Esophagus squamous epithelium (tissue), 5 donors: ENCODE measurements at regions not wholly inside any gene's neighbourhood (a gene's known extent, or its start where the extent isn't known, plus 50 kb on each side); places are given as distances from the start of the nearest gene placed in this dataset.
"Not testable (repeated sequence)": the region's sequence is repeated elsewhere in the genome, so short reads cannot be mapped to it uniquely, and the experiment has no call there.

Experiments
- DNase-seq: peaks from one replicate; lab custom pipeline; 2025; lab: John Stamatoyannopoulos, UW
- H3K27ac ChIP-seq, 4 donors: fragments of 200-600 bp; sonication (generic); one replicate each; pipeline ENCODE4 v1.5.1; 2016 to 2019; ENCODE audit warnings: mild to moderate bottlenecking in 1 of 4
- H3K27me3 ChIP-seq, 4 donors: fragments of 200-600 bp; sonication (generic); 1 replicate in 3 of 4; 2 replicates in 1 of 4; pipeline versions ENCODE4 v1.5.1 to v1.6.0; 2017 to 2021; ENCODE audit warnings: antibody characterized with exemption in 1 of 4
- H3K36me3 ChIP-seq, 3 donors: fragments of 200-600 bp; sonication (generic); one replicate each; pipeline ENCODE4 v1.5.1; 2016 to 2019
- H3K4me1 ChIP-seq, 3 donors: fragments of 200-600 bp; sonication (generic); one replicate each; pipeline ENCODE4 v1.5.1; 2017 to 2019
- H3K4me3 ChIP-seq, 4 donors: fragments of 200-600 bp; sonication (generic); 1 replicate in 3 of 4; 2 replicates in 1 of 4; pipeline ENCODE4 v1.5.1; 2016 to 2019; ENCODE audit warnings: mild to moderate bottlenecking in 2 of 4, moderate library complexity in 1 of 4
- H3K9me3 ChIP-seq, 3 donors: fragments of 200-600 bp; sonication (generic); one replicate each; pipeline ENCODE4 v1.5.1; 2016 to 2019
- CTCF ChIP-seq, 6 experiments: fragments of 450-650 bp in 4 of 6; fragments of 200-600 bp in 2 of 6; sonication (generic) in 2 of 6; IDR thresholded peaks; one replicate each; pipeline ENCODE4 v1.5.1; 2016 to 2019; ENCODE audit warnings: antibody characterized with exemption in 6 of 6, mild to moderate bottlenecking in 4 of 6, moderate library complexity in 4 of 6
- POLR2A ChIP-seq, 4 donors: fragments of 450-650 bp; IDR thresholded peaks; one replicate each; pipeline ENCODE4 v1.6.1; 2017; ENCODE audit warnings: antibody characterized with exemption in 4 of 4, mild to moderate bottlenecking in 4 of 4, moderate library complexity in 3 of 4
- WGBS, 2 donors: methylation state at CpG; one replicate each; pipeline ENCODE4 v1.1.5; 2018; 5-methylcytosine and 5-hydroxymethylcytosine counted together
- intact Hi-C: fragments of 100-400 bp; cut with DNase I; formaldehyde crosslinking; loops from one replicate; pipeline ENCODE4 v1.15.0; 2022
- donor health status: DM: yes; HTN: yes; CAD: no.

GRCh38 chr2:106288873-106289272 lies 94.8 kb upstream of the UXS1 start:
- intact Hi-C loops = no loop called here
- TF ChIP-seq POLR2A (IDR thresholded peaks at IDR 0.05) (no peak), CTCF (IDR thresholded peaks at IDR 0.05) (no peak)
- DNase-seq = no peak
- Histone ChIP-seq H3K27me3 (no peaks in the 10 kb centered on the region), H3K4me3 (no peak overlapping the region), H3K36me3 (no peaks in the 10 kb centered on the region), H3K4me1 (no peaks in the 10 kb centered on the region), H3K9me3 (no peaks in the 10 kb centered on the region), H3K27ac (no peak overlapping the region)
- WGBS, 2 donors = 86 to 93% methylated on average over 9 of the region's 9 CpGs

GRCh38 chr2:106285237-106285829 lies 91.2 kb upstream of the UXS1 start:
- Histone ChIP-seq H3K27me3 (peaks cover 0 to 14% (median 0%) of the 10 kb centered on the region in 4 donors), H3K36me3 (no peaks in the 10 kb centered on the region), H3K9me3 (no peaks in the 10 kb centered on the region), H3K4me1 (no peaks in the 10 kb centered on the region), H3K4me3 (no peak overlapping the region), H3K27ac (no peak overlapping the region)
- no peak for TF ChIP-seq POLR2A (IDR thresholded peaks at IDR 0.05)
- TF ChIP-seq CTCF (IDR thresholded peaks at IDR 0.05) = no peak
- no peak for DNase-seq
- WGBS, 2 donors = 67 to 71% methylated on average over 3 of the region's 3 CpGs
- intact Hi-C loops = no loop called here

- no peak overlapping the region for H3K4me3 ChIP-seq
- H3K36me3 ChIP-seq = no peaks in the 10 kb centered on the region
- peaks cover 0 to 14% (median 0%) of the 10 kb centered on the region in 4 donors for H3K27me3 ChIP-seq
- no peaks in the 10 kb centered on the region for H3K4me1 ChIP-seq
- no peaks in the 10 kb centered on the region for H3K9me3 ChIP-seq
- no peak overlapping the region for H3K27ac ChIP-seq
- intact Hi-C loops = no loop called here
- TF ChIP-seq CTCF (IDR thresholded peaks at IDR 0.05) = no peak
- no peak for TF ChIP-seq POLR2A (IDR thresholded peaks at IDR 0.05)
- 74 to 81% methylated on average over 9 to 12 of the region's 14 CpGs for WGBS, 2 donors
- DNase-seq = no peak
Observed at GRCh38 chr2:106284691-106285202, 90.6 kb upstream of the UXS1 start.

GRCh38 chr2:106284255-106284654 lies 90.2 kb upstream of the UXS1 start:
- Histone ChIP-seq H3K27ac (no peak overlapping the region), H3K9me3 (no peaks in the 10 kb centered on the region), H3K27me3 (peaks cover 0 to 14% (median 0%) of the 10 kb centered on the region in 4 donors), H3K4me1 (no peaks in the 10 kb centered on the region), H3K4me3 (no peak overlapping the region), H3K36me3 (no peaks in the 10 kb centered on the region)
- no peak for TF ChIP-seq CTCF (IDR thresholded peaks at IDR 0.05)
- TF ChIP-seq POLR2A (IDR thresholded peaks at IDR 0.05) = no peak
- WGBS, 2 donors = 22 to 68% methylated on average over 2 to 4 of the region's 5 CpGs
- DNase-seq = no peak
- intact Hi-C loops = no loop called here

GRCh38 chr2:106283228-106284152 lies 89.4 kb upstream of the UXS1 start:
- H3K4me1 ChIP-seq, DNase-seq, H3K27ac ChIP-seq, H3K4me3 ChIP-seq, intact Hi-C loops, H3K36me3 ChIP-seq, H3K9me3 ChIP-seq: not testable (repeated sequence)
- WGBS, 2 donors = 36 to 37% methylated on average over 8 to 9 of the region's 9 CpGs
- H3K27me3 ChIP-seq = peaks cover 0 to 14% (median 0%) of the 10 kb centered on the region in 4 donors
